ENCODE measurements at regions not wholly inside any gene's neighbourhood (a gene's known extent, or its start where the extent isn't known, plus 50 kb on each side); places are given as distances from the start of the nearest gene placed in this dataset.

GRCh38 chr5:3284506-3284905 is 311.1 kb upstream of the IRX1 start:
- no peak for DNase-seq (ENCODE audit: low read depth in 2 of 2)

- DNase-seq (ENCODE audit: low read depth in 2 of 2) = no peak
Observed at GRCh38 chr5:3282841-3283240, 312.8 kb upstream of the IRX1 start.

GRCh38 chr5:3281366-3281765 is 314.3 kb upstream of the IRX1 start:
- no peak for DNase-seq (ENCODE audit: low read depth in 2 of 2)

GRCh38 chr5:3278643-3279042 is 317.0 kb upstream of the IRX1 start:
- DNase-seq (ENCODE audit: low read depth in 2 of 2) = no peak

- DNase-seq (ENCODE audit: low read depth in 2 of 2) = no peak
Observed at GRCh38 chr5:3277590-3278196, 317.9 kb upstream of the IRX1 start.

- no peak for DNase-seq (ENCODE audit: low read depth in 2 of 2)
Observed at GRCh38 chr5:3276896-3277295, 318.7 kb upstream of the IRX1 start.

GRCh38 chr5:3269395-3270169 is 326.1 kb upstream of the IRX1 start:
- DNase-seq (ENCODE audit: low read depth in 2 of 2) = no peak

GRCh38 chr5:3268760-3269330 is 326.8 kb upstream of the IRX1 start:
- no peak for DNase-seq (ENCODE audit: low read depth in 2 of 2)

GRCh38 chr5:3266861-3267260 is 328.8 kb upstream of the IRX1 start:
- no peak for DNase-seq (ENCODE audit: low read depth in 2 of 2)

- DNase-seq (ENCODE audit: low read depth in 2 of 2) = no peak
Observed at GRCh38 chr5:3265936-3266335, 329.7 kb upstream of the IRX1 start.

- no peak for DNase-seq (ENCODE audit: low read depth in 2 of 2)
Observed at GRCh38 chr5:3265131-3265885, 330.3 kb upstream of the IRX1 start.

- no peak for DNase-seq (ENCODE audit: low read depth in 2 of 2)
Observed at GRCh38 chr5:3262451-3262850, 333.2 kb upstream of the IRX1 start.

- no peak for DNase-seq (ENCODE audit: low read depth in 2 of 2)
Observed at GRCh38 chr5:3261081-3261480, 334.6 kb upstream of the IRX1 start.

GRCh38 chr5:3258050-3258449 is 337.6 kb upstream of the IRX1 start:
- DNase-seq (ENCODE audit: low read depth in 2 of 2) = no peak

GRCh38 chr5:3252235-3252634 is 343.4 kb upstream of the IRX1 start:
- no peak for DNase-seq (ENCODE audit: low read depth in 2 of 2)

GRCh38 chr5:3251784-3252183 is 343.8 kb upstream of the IRX1 start:
- DNase-seq (ENCODE audit: low read depth in 2 of 2) = no peak

- no peak for DNase-seq (ENCODE audit: low read depth in 2 of 2)
Observed at GRCh38 chr5:3249401-3249800, 346.2 kb upstream of the IRX1 start.

- DNase-seq (ENCODE audit: low read depth in 2 of 2) = no peak
Observed at GRCh38 chr5:3237276-3237868, 358.3 kb upstream of the IRX1 start.

GRCh38 chr5:3234566-3234965 is 361.1 kb upstream of the IRX1 start:
- DNase-seq (ENCODE audit: low read depth in 2 of 2) = no peak

GRCh38 chr5:3230941-3231340 is 364.7 kb upstream of the IRX1 start:
- DNase-seq (ENCODE audit: low read depth in 2 of 2) = no peak

- DNase-seq (ENCODE audit: low read depth in 2 of 2) = no peak
Observed at GRCh38 chr5:3230254-3230653, 365.4 kb upstream of the IRX1 start.
